GM12878 (cell line): ENCODE measurements at regions not wholly inside any gene's neighbourhood (a gene's known extent, or its start where the extent isn't known, plus 50 kb on each side); places are given as distances from the start of the nearest gene placed in this dataset.

Experiments
- ATAC-seq: fragments of 200-7000 bp; cut with Tn5 transposase; 3 replicates; pipeline ENCODE4 v1.9.1; 2020; ENCODE audit warnings: mild to moderate bottlenecking, moderate library complexity
- BruUV-seq: library from RNA; stranded (reverse); fragments of 400-500 nt; replicated peaks from 2 replicates; lab custom pipeline; 2021; lab: Mats Ljungman, UMichigan
- CTCF ChIA-PET: fragments of 300-600 bp; sonication (Branson Sonifier 250); formaldehyde crosslinking; extraction: SDS; loops from one replicate; lab custom pipeline; 2021; ENCODE audit warnings: inconsistent platforms; lab: Yijun Ruan, JAX
- POLR2A ChIA-PET: fragments of 350-600 bp; formaldehyde crosslinking; extraction: SDS; loops from one replicate; lab custom pipeline; 2021; ENCODE audit warnings: inconsistent platforms; lab: Charles Lee
- RAD21 ChIA-PET: fragments of 300-600 bp; sonication (Branson Sonifier 250); formaldehyde crosslinking; loops from one replicate; lab custom pipeline; 2023; ENCODE audit warnings: antibody characterized with exemption; ENCODE audit not compliant: unreplicated experiment; lab: Charles Lee
- SMC1A ChIA-PET: fragments of 300-600 bp; sonication (Branson Sonifier 250); formaldehyde crosslinking; loops from one replicate; lab custom pipeline; 2023; ENCODE audit not compliant: unreplicated experiment, uncharacterized antibody; lab: Charles Lee
- DNase-seq: peaks from one replicate; pipeline ENCODE4 v3.0.0-alpha.2; 2011; ENCODE audit warnings: low read depth, low spot score
- FAIRE-seq: peaks from 3 replicates; lab custom pipeline; 2011; peaks lifted over from hg19 to GRCh38; lab: Jason Lieb, UNC
- H2AFZ ChIP-seq: 2 replicates; pipeline ENCODE4 v1.6.0; 2011; ENCODE audit warnings: low read depth, low read length, control low read depth; ENCODE audit not compliant: control insufficient read depth
- H3K27ac ChIP-seq: 2 replicates; pipeline ENCODE4 v1.5.1; 2011; ENCODE audit warnings: control low read depth; ENCODE audit not compliant: control insufficient read depth, insufficient read depth
- H3K27me3 ChIP-seq, 2 experiments: replicated peaks in 1 of 2; 2 replicates each; pipeline versions ENCODE4 v1.6.0 to v1.6.1; 2011; ENCODE audit warnings: low read length in 1 of 2; ENCODE audit not compliant: control insufficient read depth in 2 of 2, insufficient read depth in 2 of 2
- H3K36me3 ChIP-seq, 2 experiments: 2 replicates each; pipeline ENCODE4 v1.5.1; 2011; ENCODE audit warnings: low read length in 1 of 2; ENCODE audit not compliant: control insufficient read depth in 2 of 2, insufficient read depth in 2 of 2
- H3K4me1 ChIP-seq: 2 replicates; pipeline ENCODE4 v1.6.1; 2011; ENCODE audit warnings: mild to moderate bottlenecking, low read length, moderate library complexity, mixed read lengths; ENCODE audit not compliant: control insufficient read depth, insufficient read depth
- H3K4me2 ChIP-seq: 2 replicates; pipeline ENCODE4 v1.6.0; 2011; ENCODE audit warnings: control low read depth; ENCODE audit not compliant: control insufficient read depth, insufficient read depth
- H3K4me3 ChIP-seq: fragments of 200-600 bp; sonication (generic); 2 replicates; pipeline ENCODE4 v1.5.1; 2016
- H3K79me2 ChIP-seq: 2 replicates; pipeline ENCODE4 v1.6.0; 2011; ENCODE audit warnings: low read length; ENCODE audit not compliant: control insufficient read depth, insufficient read depth
- H3K9ac ChIP-seq: 2 replicates; pipeline ENCODE4 v1.8.0; 2011; ENCODE audit warnings: low read length, control low read depth, mixed read lengths; ENCODE audit not compliant: control insufficient read depth, insufficient read depth
- H3K9me3 ChIP-seq: replicated peaks from 3 replicates; pipeline ENCODE4 v1.5.1; 2011; ENCODE audit warnings: mild to moderate bottlenecking, low read length; ENCODE audit not compliant: control insufficient read depth, insufficient read depth
- H4K20me1 ChIP-seq: 2 replicates; pipeline ENCODE4 v1.6.0; 2011; ENCODE audit not compliant: control insufficient read depth, insufficient read depth
- BMI1 ChIP-seq: fragments of 450-650 bp; IDR thresholded peaks from 2 replicates; pipeline ENCODE4 v1.6.1; 2016; ENCODE audit warnings: mild to moderate bottlenecking, moderate library complexity, borderline replicate concordance
- CHD4 ChIP-seq: fragments of 200-600 bp; sonication (generic); IDR thresholded peaks from 2 replicates; pipeline ENCODE4 v1.6.1; 2016; ENCODE audit warnings: mild to moderate bottlenecking
- CREM ChIP-seq: IDR thresholded peaks from 2 replicates; pipeline ENCODE4 v1.6.1; 2014; ENCODE audit warnings: antibody characterized with exemption, low read depth
- HDAC6 ChIP-seq: fragments of 200-600 bp; sonication (generic); IDR thresholded peaks from one replicate; pipeline ENCODE4 v1.8.0; 2017; ENCODE audit warnings: antibody characterized with exemption; ENCODE audit not compliant: unreplicated experiment
- JUND ChIP-seq: IDR thresholded peaks from 2 replicates; pipeline ENCODE4 v1.6.1; 2012; ENCODE audit warnings: low read depth, mild to moderate bottlenecking, low read length, improper control_type of control experiment, moderate library complexity
- MEF2B ChIP-seq: fragments of 450-650 bp; IDR thresholded peaks from 2 replicates; pipeline ENCODE4 v1.6.1; 2018; ENCODE audit warnings: mild to moderate bottlenecking, moderate library complexity; ENCODE audit not compliant: partially characterized antibody, poor library complexity, severe bottlenecking
- MXI1 ChIP-seq: fragments of 150-350 bp; IDR thresholded peaks from 2 replicates; pipeline ENCODE4 v1.6.1; 2011; ENCODE audit warnings: low read depth, mild to moderate bottlenecking, inconsistent platforms, low read length, improper control_type of control experiment
- NFYA ChIP-seq: IDR thresholded peaks from 2 replicates; pipeline ENCODE4 v1.6.1; 2011; ENCODE audit warnings: low read depth, mild to moderate bottlenecking, low read length, improper control_type of control experiment, borderline replicate concordance
- NFYB ChIP-seq: IDR thresholded peaks from 2 replicates; pipeline ENCODE4 v1.6.1; 2011; ENCODE audit warnings: low read depth, mild to moderate bottlenecking, low read length, improper control_type of control experiment, moderate library complexity; ENCODE audit not compliant: insufficient read depth
- POLR2AphosphoS5 ChIP-seq: IDR thresholded peaks from 2 replicates; pipeline ENCODE4 v1.6.1; 2011; ENCODE audit warnings: mild to moderate bottlenecking, low read length, inconsistent platforms
- RAD21 ChIP-seq: IDR thresholded peaks from 2 replicates; pipeline ENCODE4 v1.6.1; 2011; ENCODE audit warnings: mild to moderate bottlenecking, low read depth, low read length, moderate library complexity; ENCODE audit not compliant: insufficient read depth
- RBBP5 ChIP-seq: fragments of 200-600 bp; sonication (generic); conservative IDR thresholded peaks from 2 replicates; pipeline ENCODE4 v1.6.1; 2016
- SIN3A ChIP-seq: IDR thresholded peaks from 2 replicates; pipeline ENCODE4 v1.6.1; 2012; ENCODE audit warnings: low read depth, low read length, improper control_type of control experiment
- in situ Hi-C: fragments of 300-500 bp; cut with MboI; formaldehyde crosslinking; loops from 9 replicates; pipeline ENCODE4 v1.14.3; 2018; ENCODE audit warnings: mixed read lengths
- intact Hi-C: fragments of 100-400 bp; cut with micrococcal nuclease; formaldehyde crosslinking; loops from one replicate; pipeline ENCODE4 v1.14.2; 2022; ENCODE audit not compliant: unreplicated experiment
- TF ChIP-seq, protein P1 (sequence below): fragments of 450-650 bp; IDR thresholded peaks from 2 replicates; pipeline ENCODE4 v1.6.1; 2014; ENCODE audit warnings: mild to moderate bottlenecking
- TF ChIP-seq, protein P2 (sequence below): IDR thresholded peaks from 2 replicates; pipeline ENCODE4 v1.6.1; 2011; ENCODE audit warnings: borderline replicate concordance, low read depth, mild to moderate bottlenecking, moderate library complexity, mixed read lengths, low read length; ENCODE audit not compliant: insufficient read depth; ENCODE audit errors: extremely low read length
- TF ChIP-seq, protein P3 (sequence below): fragments of 450-650 bp; IDR thresholded peaks from 2 replicates; pipeline ENCODE4 v1.6.1; 2016; ENCODE audit warnings: mild to moderate bottlenecking

DNA sequence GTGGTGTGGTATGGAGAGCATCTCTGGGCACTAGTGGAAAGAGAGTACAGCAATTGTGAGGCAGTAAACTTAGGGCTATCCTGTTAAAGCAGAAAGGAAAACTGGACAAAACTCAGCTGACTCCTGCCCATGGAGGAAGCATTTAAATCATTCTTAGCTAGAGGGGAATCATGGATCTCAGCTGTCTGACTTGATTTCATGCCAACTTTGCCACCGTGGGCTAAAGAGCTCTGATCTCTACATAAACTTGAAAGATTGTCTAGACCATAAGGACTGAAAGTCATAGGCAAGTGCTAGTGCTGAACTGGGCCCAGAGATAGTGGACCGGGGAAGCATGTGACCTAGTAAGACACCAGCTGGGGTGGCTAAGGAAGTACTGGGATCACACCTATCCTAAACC, 651.8 kb downstream of the COL12A1 start (continued):
- TF ChIP-seq, protein P1, sequence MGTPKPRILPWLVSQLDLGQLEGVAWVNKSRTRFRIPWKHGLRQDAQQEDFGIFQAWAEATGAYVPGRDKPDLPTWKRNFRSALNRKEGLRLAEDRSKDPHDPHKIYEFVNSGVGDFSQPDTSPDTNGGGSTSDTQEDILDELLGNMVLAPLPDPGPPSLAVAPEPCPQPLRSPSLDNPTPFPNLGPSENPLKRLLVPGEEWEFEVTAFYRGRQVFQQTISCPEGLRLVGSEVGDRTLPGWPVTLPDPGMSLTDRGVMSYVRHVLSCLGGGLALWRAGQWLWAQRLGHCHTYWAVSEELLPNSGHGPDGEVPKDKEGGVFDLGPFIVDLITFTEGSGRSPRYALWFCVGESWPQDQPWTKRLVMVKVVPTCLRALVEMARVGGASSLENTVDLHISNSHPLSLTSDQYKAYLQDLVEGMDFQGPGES = no peak

DNA sequence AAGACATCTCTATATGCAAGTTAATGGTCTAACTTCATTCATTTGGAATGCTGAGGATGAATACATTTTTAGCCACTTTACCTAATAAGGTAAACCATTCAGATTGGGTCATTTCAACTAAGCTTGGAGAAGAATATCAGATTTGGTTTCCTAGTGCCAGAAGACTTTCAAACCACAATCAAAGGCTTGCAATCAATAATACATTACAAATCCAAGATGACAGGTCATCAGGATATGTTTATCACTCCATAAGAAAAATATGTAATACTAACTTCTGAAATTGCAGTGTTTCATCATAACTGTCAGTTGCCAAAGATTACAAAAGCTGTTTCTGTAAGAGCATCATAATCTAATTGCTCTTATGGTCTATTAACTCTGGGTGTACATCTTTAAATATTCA, 654.0 kb downstream of the COL12A1 start:
- H2AFZ ChIP-seq = no peak overlapping the region
- H3K27me3 ChIP-seq = no peaks in the 10 kb centered on the region
- ATAC-seq (no peak), DNase-seq (no peak), FAIRE-seq (no peak)
- ChIA-PET POLR2A (no interaction called here), SMC1A (no interaction called here), RAD21 (no interaction called here), CTCF (interaction anchor here (1.0 kb wide), 1 partner anchor 143 kb away, joined by 3 read pairs; no protein-coding TSS in a partner anchor)
- H3K9ac ChIP-seq = no peak overlapping the region
- no peak overlapping the region for H3K4me2 ChIP-seq
- H3K4me1 ChIP-seq = no peaks in the 10 kb centered on the region
- H3K4me3 ChIP-seq = no peak overlapping the region
- no peak for TF ChIP-seq CHD4
- TF ChIP-seq, protein P2, sequence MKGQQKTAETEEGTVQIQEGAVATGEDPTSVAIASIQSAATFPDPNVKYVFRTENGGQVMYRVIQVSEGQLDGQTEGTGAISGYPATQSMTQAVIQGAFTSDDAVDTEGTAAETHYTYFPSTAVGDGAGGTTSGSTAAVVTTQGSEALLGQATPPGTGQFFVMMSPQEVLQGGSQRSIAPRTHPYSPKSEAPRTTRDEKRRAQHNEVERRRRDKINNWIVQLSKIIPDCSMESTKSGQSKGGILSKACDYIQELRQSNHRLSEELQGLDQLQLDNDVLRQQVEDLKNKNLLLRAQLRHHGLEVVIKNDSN = no peak
- no peak for TF ChIP-seq NFYA
- TF ChIP-seq RAD21 = no peak
- TF ChIP-seq MEF2B = no peak
- no peak for TF ChIP-seq POLR2AphosphoS5
- TF ChIP-seq NFYB = no peak
- no peak for TF ChIP-seq RBBP5
- TF ChIP-seq CREM = no peak
- TF ChIP-seq, protein P3, sequence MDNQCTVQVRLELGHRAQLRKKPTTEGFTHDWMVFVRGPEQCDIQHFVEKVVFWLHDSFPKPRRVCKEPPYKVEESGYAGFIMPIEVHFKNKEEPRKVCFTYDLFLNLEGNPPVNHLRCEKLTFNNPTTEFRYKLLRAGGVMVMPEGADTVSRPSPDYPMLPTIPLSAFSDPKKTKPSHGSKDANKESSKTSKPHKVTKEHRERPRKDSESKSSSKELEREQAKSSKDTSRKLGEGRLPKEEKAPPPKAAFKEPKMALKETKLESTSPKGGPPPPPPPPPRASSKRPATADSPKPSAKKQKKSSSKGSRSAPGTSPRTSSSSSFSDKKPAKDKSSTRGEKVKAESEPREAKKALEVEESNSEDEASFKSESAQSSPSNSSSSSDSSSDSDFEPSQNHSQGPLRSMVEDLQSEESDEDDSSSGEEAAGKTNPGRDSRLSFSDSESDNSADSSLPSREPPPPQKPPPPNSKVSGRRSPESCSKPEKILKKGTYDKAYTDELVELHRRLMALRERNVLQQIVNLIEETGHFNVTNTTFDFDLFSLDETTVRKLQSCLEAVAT = no peak
- TF ChIP-seq MXI1 = no peak
- TF ChIP-seq HDAC6 = no peak
- no peak for TF ChIP-seq BMI1
- no peak for TF ChIP-seq JUND
- no peak for TF ChIP-seq SIN3A
- no peak overlapping the region for H3K27ac ChIP-seq
- no peaks in the 10 kb centered on the region for H3K9me3 ChIP-seq
- H3K79me2 ChIP-seq = no peaks in the 10 kb centered on the region
- H3K36me3 ChIP-seq = no peaks in the 10 kb centered on the region
- H4K20me1 ChIP-seq = no peaks in the 10 kb centered on the region
- in situ Hi-C loops = no loop called here
- no TSS peak for BruUV-seq
- intact Hi-C loops = no loop called here
